HL-60 (cell line): ENCODE measurements at regions not wholly inside any gene's neighbourhood (a gene's known extent, or its start where the extent isn't known, plus 50 kb on each side); places are given as distances from the start of the nearest gene placed in this dataset.

ENCODE experiments used
- GABPA ChIP-seq: IDR thresholded peaks from 2 replicates; pipeline ENCODE4 v1.6.1; 2012; ENCODE audit warnings: low read depth
- POLR2AphosphoS5 ChIP-seq: IDR thresholded peaks from 2 replicates; pipeline ENCODE4 v1.6.1; 2012; ENCODE audit warnings: low read depth
- REST ChIP-seq: IDR thresholded peaks from 2 replicates; pipeline ENCODE4 v1.6.1; 2012; ENCODE audit warnings: low read depth; ENCODE audit not compliant: insufficient replicate concordance
- TF ChIP-seq, protein P1 (sequence below): IDR thresholded peaks from one replicate; pipeline ENCODE4 v1.5.1; 2011; ENCODE audit warnings: low read length, control low read depth, inconsistent platforms; ENCODE audit not compliant: insufficient read depth

DNA sequence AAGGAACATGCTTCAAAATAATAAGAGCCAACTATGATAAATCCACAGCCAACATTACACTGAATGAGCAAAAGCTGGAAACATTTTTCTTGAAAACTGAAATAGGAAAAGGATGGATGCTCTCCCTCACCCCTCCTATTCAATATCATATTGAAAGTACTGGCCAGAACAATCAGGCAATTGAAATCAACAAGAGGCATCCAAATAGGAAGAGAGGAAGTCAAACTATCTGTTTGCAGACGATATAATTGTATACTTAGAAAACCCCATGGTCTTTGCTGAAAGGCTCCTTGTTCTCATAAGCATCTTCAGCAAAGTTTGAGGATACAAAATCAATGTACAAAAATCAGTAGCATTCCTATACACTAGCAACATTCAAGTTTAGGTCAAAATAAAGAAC, 1562.5 kb upstream of the ADGRL3 start:
- TF ChIP-seq, protein P1, sequence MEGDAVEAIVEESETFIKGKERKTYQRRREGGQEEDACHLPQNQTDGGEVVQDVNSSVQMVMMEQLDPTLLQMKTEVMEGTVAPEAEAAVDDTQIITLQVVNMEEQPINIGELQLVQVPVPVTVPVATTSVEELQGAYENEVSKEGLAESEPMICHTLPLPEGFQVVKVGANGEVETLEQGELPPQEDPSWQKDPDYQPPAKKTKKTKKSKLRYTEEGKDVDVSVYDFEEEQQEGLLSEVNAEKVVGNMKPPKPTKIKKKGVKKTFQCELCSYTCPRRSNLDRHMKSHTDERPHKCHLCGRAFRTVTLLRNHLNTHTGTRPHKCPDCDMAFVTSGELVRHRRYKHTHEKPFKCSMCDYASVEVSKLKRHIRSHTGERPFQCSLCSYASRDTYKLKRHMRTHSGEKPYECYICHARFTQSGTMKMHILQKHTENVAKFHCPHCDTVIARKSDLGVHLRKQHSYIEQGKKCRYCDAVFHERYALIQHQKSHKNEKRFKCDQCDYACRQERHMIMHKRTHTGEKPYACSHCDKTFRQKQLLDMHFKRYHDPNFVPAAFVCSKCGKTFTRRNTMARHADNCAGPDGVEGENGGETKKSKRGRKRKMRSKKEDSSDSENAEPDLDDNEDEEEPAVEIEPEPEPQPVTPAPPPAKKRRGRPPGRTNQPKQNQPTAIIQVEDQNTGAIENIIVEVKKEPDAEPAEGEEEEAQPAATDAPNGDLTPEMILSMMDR, result no peak
- no peak for TF ChIP-seq POLR2AphosphoS5
- no peak for TF ChIP-seq GABPA
- no peak for TF ChIP-seq REST
